Transverse colon (tissue), 4 donors: ENCODE measurements at regions not wholly inside any gene's neighbourhood (a gene's known extent, or its start where the extent isn't known, plus 50 kb on each side); places are given as distances from the start of the nearest gene placed in this dataset.

Source experiments
- DNase-seq: peaks from one replicate; pipeline ENCODE4 v3.0.0-alpha.2; 2019
- H3K27ac ChIP-seq, 4 donors: fragments of 200-600 bp; sonication (generic); 2 replicates each; pipeline ENCODE4 v1.5.1; 2016 to 2018; ENCODE audit warnings: inconsistent platforms in 4 of 4
- H3K27me3 ChIP-seq: fragments of 200-600 bp; sonication (generic); 2 replicates; pipeline ENCODE4 v1.5.1; 2017; ENCODE audit warnings: inconsistent platforms
- H3K36me3 ChIP-seq, 4 donors: fragments of 200-600 bp; sonication (generic); 2 replicates each; pipeline ENCODE4 v1.5.1; 2017 to 2019; ENCODE audit warnings: inconsistent platforms in 4 of 4
- H3K4me1 ChIP-seq, 4 donors: fragments of 200-600 bp; sonication (generic); 2 replicates each; pipeline ENCODE4 v1.5.1; 2017 to 2020; ENCODE audit warnings: inconsistent platforms in 4 of 4
- H3K4me3 ChIP-seq, 4 donors: fragments of 200-600 bp; sonication (generic); 1 replicate in 1 of 4; 2 replicates in 3 of 4; pipeline versions ENCODE4 v1.5.1 to v1.6.1; 2017 to 2019; ENCODE audit warnings: inconsistent platforms in 4 of 4
- H3K9me3 ChIP-seq, 2 donors: fragments of 200-600 bp; sonication (generic); 2 replicates each; pipeline ENCODE4 v1.5.1; 2017 to 2019; ENCODE audit warnings: inconsistent platforms in 2 of 2
- EP300 ChIP-seq: sonication (generic); formaldehyde crosslinking; IDR thresholded peaks from one replicate; pipeline ENCODE4 v1.6.1; 2017; ENCODE audit warnings: antibody characterized with exemption, low read depth
- POLR2A ChIP-seq: fragments of 450-650 bp; IDR thresholded peaks from one replicate; pipeline ENCODE4 v1.6.1; 2016; ENCODE audit warnings: antibody characterized with exemption, mild to moderate bottlenecking, moderate library complexity
- POLR2AphosphoS5 ChIP-seq, 3 donors: sonication (generic); formaldehyde crosslinking; IDR thresholded peaks; one replicate each; pipeline ENCODE4 v1.6.1; 2016; ENCODE audit warnings: antibody characterized with exemption in 3 of 3
- WGBS, 2 donors: methylation state at CpG; one replicate each; pipeline ENCODE4 v1.1.5; 2018; ENCODE audit warnings: low coverage in 1 of 2; 5-methylcytosine and 5-hydroxymethylcytosine counted together
- in situ Hi-C, 4 donors: fragments of 200-750 bp; cut with MboI; loops; one replicate each; pipeline versions ENCODE4 v1.15.0 to v1.15.1; 2017; ENCODE audit warnings: low sequenced_read_pairs in 3 of 4, low pct_ligation_motif_present in 1 of 4, low pct_unique_long_range_greater_than_20kb in 1 of 4
- intact Hi-C: fragments of 100-400 bp; cut with DNase I; formaldehyde crosslinking; loops from one replicate; pipeline ENCODE4 v1.15.1; 2023; ENCODE audit warnings: low total_unique reads
- TF ChIP-seq, protein P1 (sequence below), 5 experiments: fragments of 200-600 bp in 3 of 5; fragments of 450-650 bp in 2 of 5; sonication (generic) in 3 of 5; IDR thresholded peaks; 1 replicate in 2 of 5; 2 replicates in 3 of 5; pipeline ENCODE4 v1.5.1; 2016 to 2017; ENCODE audit warnings: antibody characterized with exemption in 5 of 5, inconsistent platforms in 3 of 5, mild to moderate bottlenecking in 2 of 5, moderate library complexity in 1 of 5

DNA sequence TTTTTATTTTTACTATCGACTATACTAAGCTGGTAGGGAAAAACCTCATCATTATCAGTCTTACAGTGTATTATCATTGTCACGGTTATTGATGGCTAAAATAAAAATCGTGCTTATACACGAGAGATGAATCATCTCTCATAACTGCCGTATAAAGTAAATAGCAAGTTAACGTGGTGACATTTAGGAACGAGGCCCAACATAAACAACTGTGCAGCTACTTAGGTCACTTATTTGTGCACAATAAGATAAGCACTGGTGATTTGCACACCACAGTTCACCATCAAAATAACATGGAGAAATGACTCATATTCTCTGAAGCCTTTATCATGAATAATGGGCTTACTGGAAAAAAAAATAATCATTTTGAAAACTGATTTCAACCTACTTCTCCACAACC lies 482.0 kb upstream of the TENM3 start:
- H3K9me3 ChIP-seq = no peaks in the 10 kb centered on the region
- H3K27ac ChIP-seq = no peak overlapping the region
- intact Hi-C loops = no loop called here
- H3K36me3 ChIP-seq = no peaks in the 10 kb centered on the region
- 44 to 47% methylated on average over 7 of the region's 7 CpGs for WGBS, 2 donors
- H3K4me1 ChIP-seq = no peaks in the 10 kb centered on the region
- H3K4me3 ChIP-seq = no peak overlapping the region
- no peaks in the 10 kb centered on the region for H3K27me3 ChIP-seq
- TF ChIP-seq POLR2A = no peak
- TF ChIP-seq EP300 = no peak
- TF ChIP-seq POLR2AphosphoS5 (IDR thresholded peaks at IDR 0.05) = no peak
- TF ChIP-seq, protein P1, sequence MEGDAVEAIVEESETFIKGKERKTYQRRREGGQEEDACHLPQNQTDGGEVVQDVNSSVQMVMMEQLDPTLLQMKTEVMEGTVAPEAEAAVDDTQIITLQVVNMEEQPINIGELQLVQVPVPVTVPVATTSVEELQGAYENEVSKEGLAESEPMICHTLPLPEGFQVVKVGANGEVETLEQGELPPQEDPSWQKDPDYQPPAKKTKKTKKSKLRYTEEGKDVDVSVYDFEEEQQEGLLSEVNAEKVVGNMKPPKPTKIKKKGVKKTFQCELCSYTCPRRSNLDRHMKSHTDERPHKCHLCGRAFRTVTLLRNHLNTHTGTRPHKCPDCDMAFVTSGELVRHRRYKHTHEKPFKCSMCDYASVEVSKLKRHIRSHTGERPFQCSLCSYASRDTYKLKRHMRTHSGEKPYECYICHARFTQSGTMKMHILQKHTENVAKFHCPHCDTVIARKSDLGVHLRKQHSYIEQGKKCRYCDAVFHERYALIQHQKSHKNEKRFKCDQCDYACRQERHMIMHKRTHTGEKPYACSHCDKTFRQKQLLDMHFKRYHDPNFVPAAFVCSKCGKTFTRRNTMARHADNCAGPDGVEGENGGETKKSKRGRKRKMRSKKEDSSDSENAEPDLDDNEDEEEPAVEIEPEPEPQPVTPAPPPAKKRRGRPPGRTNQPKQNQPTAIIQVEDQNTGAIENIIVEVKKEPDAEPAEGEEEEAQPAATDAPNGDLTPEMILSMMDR (IDR thresholded peaks at IDR 0.05) = no peak
- no peak for DNase-seq
- in situ Hi-C loops = no loop called here

DNA sequence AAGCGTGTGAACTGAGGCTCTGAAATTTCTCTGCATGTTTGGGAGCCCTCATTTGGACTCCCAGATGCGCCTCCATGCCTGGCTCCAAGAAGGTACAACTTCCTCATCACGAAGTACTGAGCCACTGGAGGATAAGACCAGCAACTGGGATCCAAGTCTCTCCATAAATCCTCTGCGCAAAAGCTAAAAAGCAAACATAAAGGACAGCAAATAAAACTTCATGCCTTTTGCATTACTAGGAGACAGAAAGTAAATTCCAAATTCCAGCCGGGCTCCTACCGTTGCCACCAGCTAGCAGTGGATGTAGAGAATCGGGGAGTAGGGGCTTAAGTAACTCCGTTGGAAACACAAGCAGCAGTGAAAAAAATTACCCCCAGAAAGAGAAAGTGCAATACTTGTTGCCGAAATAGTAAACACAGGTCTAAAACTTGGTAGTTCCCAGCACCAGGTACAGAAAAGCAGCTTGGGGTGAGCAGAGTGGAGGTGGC lies 477.1 kb upstream of the TENM3 start:
- Histone ChIP-seq H3K36me3 (no peaks in the 10 kb centered on the region), H3K4me1 (no peaks in the 10 kb centered on the region), H3K9me3 (no peaks in the 10 kb centered on the region), H3K4me3 (no peak overlapping the region), H3K27ac (no peak overlapping the region), H3K27me3 (no peaks in the 10 kb centered on the region)
- in situ Hi-C loops = no loop called here
- no peak for DNase-seq
- TF ChIP-seq EP300 (no peak), POLR2AphosphoS5 (IDR thresholded peaks at IDR 0.05) (no peak), POLR2A (no peak)
- TF ChIP-seq, protein P1 (IDR thresholded peaks at IDR 0.05) = no peak
- intact Hi-C loops = no loop called here
- 35 to 48% methylated on average over 7 to 9 of the region's 9 CpGs for WGBS, 2 donors

DNA sequence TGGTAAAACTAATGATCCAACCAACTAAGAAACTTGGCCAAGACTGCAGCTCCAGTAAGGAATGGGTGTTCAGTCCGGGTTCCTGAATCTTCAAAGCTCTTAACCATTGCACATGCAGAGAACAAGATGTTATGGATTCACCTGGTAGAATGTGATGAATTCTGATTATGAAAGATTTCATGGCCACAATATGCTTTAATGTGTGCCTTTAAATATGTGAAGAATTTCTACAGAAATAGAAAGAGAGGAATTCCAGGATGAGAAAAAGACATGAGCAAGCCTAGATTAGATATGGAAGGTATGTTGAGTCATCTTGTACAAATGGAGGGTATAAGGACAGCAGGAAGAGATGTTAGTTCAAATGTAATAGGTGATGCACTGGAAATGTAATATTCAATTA lies 472.2 kb upstream of the TENM3 start:
- no peaks in the 10 kb centered on the region for H3K36me3 ChIP-seq
- TF ChIP-seq, protein P1 (IDR thresholded peaks at IDR 0.05) = no peak
- TF ChIP-seq POLR2AphosphoS5 (IDR thresholded peaks at IDR 0.05) = no peak
- TF ChIP-seq EP300 = no peak
- no peak for TF ChIP-seq POLR2A
- intact Hi-C loops = no loop called here
- no peak overlapping the region for H3K4me3 ChIP-seq
- 94 to 100% methylated on average over 1 of the region's 1 CpG for WGBS, 2 donors
- H3K27ac ChIP-seq = no peak overlapping the region
- DNase-seq = no peak
- peaks cover 0 to 3% of the 10 kb centered on the region in 2 donors for H3K9me3 ChIP-seq
- no peaks in the 10 kb centered on the region for H3K27me3 ChIP-seq
- in situ Hi-C loops = no loop called here
- H3K4me1 ChIP-seq = no peaks in the 10 kb centered on the region

DNA sequence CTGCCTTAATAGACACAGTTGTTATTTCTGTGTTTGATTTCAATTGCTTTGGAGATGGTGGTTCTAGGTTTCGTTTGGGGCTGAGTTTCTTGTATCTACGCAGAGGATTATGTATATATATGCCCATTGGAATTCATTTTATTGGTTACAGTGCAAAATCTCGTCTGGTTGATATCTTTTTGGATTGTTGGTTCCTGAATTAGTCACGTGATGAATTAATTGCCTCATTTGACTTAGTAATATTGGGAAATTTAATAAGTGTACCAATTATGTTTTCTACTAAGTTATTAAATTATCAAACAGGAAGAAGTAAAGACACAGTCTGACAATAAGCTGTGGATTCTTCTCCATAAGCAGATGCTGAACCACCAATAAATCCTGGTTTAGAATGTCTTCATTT lies 467.9 kb upstream of the TENM3 start:
- TF ChIP-seq EP300 = no peak
- no peak for TF ChIP-seq POLR2AphosphoS5 (IDR thresholded peaks at IDR 0.05)
- TF ChIP-seq, protein P1 (IDR thresholded peaks at IDR 0.05) = no peak
- TF ChIP-seq POLR2A = no peak
- no peaks in the 10 kb centered on the region for H3K27me3 ChIP-seq
- H3K9me3 ChIP-seq = peaks cover 0 to 3% of the 10 kb centered on the region in 2 donors
- H3K36me3 ChIP-seq = no peaks in the 10 kb centered on the region
- H3K27ac ChIP-seq = no peak overlapping the region
- DNase-seq = no peak
- WGBS, 2 donors = 73 to 77% methylated on average over 4 of the region's 4 CpGs
- intact Hi-C loops (no loop called here), in situ Hi-C loops (no loop called here)
- H3K4me1 ChIP-seq = no peaks in the 10 kb centered on the region
- no peak overlapping the region for H3K4me3 ChIP-seq
